GM23338 (cell line): ENCODE measurements at regions not wholly inside any gene's neighbourhood (a gene's known extent, or its start where the extent isn't known, plus 50 kb on each side); places are given as distances from the start of the nearest gene placed in this dataset.
A peak's percentile ranks its signal among the peaks of the same experiment; 100 is the strongest.

Experiments used
- ATAC-seq: fragments of 200-7000 bp; cut with Tn5 transposase; 3 replicates; pipeline ENCODE4 v1.9.1; 2020
- DNase-seq: peaks from one replicate; pipeline ENCODE4 v3.0.0-alpha.2; 2015; ENCODE audit warnings: low spot score
- H2AFZ ChIP-seq: fragments of 200-600 bp; sonication (generic); 2 replicates; pipeline ENCODE4 v1.8.0; 2016; ENCODE audit warnings: antibody characterized with exemption, mild to moderate bottlenecking, moderate library complexity
- H3F3A ChIP-seq: fragments of 200-600 bp; sonication (generic); replicated peaks from 2 replicates; pipeline ENCODE4 v1.8.0; 2017; ENCODE audit warnings: antibody characterized with exemption, mixed run types, low read depth
- H3K27ac ChIP-seq: fragments of 200-600 bp; sonication (generic); 2 replicates; pipeline ENCODE4 v1.6.1; 2016; ENCODE audit warnings: low read depth
- H3K27me3 ChIP-seq: fragments of 200-600 bp; sonication (generic); 2 replicates; pipeline ENCODE4 v1.8.0; 2016; ENCODE audit warnings: mild to moderate bottlenecking, mixed run types, moderate library complexity; ENCODE audit not compliant: insufficient read depth
- H3K36me3 ChIP-seq: fragments of 200-600 bp; sonication (generic); 2 replicates; pipeline ENCODE4 v1.8.0; 2016; ENCODE audit warnings: mild to moderate bottlenecking; ENCODE audit not compliant: insufficient read depth
- H3K4me1 ChIP-seq: fragments of 200-600 bp; sonication (generic); 2 replicates; pipeline ENCODE4 v1.8.0; 2016; ENCODE audit warnings: mild to moderate bottlenecking, moderate library complexity; ENCODE audit not compliant: insufficient read depth
- H3K4me2 ChIP-seq: fragments of 200-600 bp; sonication (generic); 2 replicates; pipeline ENCODE4 v1.7.1; 2017; ENCODE audit warnings: mixed run types
- H3K4me3 ChIP-seq: fragments of 200-600 bp; sonication (generic); 2 replicates; pipeline ENCODE4 v1.6.1; 2016; ENCODE audit warnings: mixed run types
- H3K79me2 ChIP-seq: fragments of 200-600 bp; sonication (generic); replicated peaks from 2 replicates; pipeline ENCODE4 v1.8.0; 2017; ENCODE audit warnings: mild to moderate bottlenecking; ENCODE audit not compliant: insufficient read depth
- H3K9me2 ChIP-seq: fragments of 200-600 bp; sonication (generic); 2 replicates; pipeline ENCODE4 v1.8.0; 2017; ENCODE audit not compliant: insufficient read depth
- H4K20me1 ChIP-seq: fragments of 200-600 bp; sonication (generic); replicated peaks from 2 replicates; pipeline ENCODE4 v1.8.0; 2017; ENCODE audit warnings: mild to moderate bottlenecking; ENCODE audit not compliant: insufficient read depth
- H3K27ac Mint-ChIP-seq: 2 replicates; pipeline ENCODE4 v1.8.0; 2020; ENCODE audit warnings: inconsistent platforms, mild to moderate bottlenecking, moderate library complexity, mixed read lengths
- H3K27me3 Mint-ChIP-seq: 3 replicates; pipeline ENCODE4 v1.8.0; 2022; ENCODE audit warnings: low read depth, mild to moderate bottlenecking, moderate library complexity, mixed read lengths, inconsistent platforms; ENCODE audit not compliant: insufficient read depth, poor library complexity
- H3K36me3 Mint-ChIP-seq: 3 replicates; pipeline ENCODE4 v1.8.0; 2021; ENCODE audit warnings: low read depth, mild to moderate bottlenecking, inconsistent platforms, moderate library complexity, mixed read lengths
- H3K4me1 Mint-ChIP-seq: 3 replicates; pipeline ENCODE4 v1.8.0; 2020; ENCODE audit warnings: mild to moderate bottlenecking, inconsistent platforms, mixed read lengths
- H3K4me3 Mint-ChIP-seq: 3 replicates; pipeline ENCODE4 v1.8.0; 2021; ENCODE audit warnings: moderate library complexity, mild to moderate bottlenecking, inconsistent platforms, mixed read lengths
- H3K9me3 Mint-ChIP-seq: 3 replicates; pipeline ENCODE4 v1.8.0; 2020; ENCODE audit warnings: moderate library complexity, mild to moderate bottlenecking, inconsistent platforms, mixed read lengths
- CREB1 ChIP-seq: fragments of 250-450 bp; sonication (Bioruptor Pico); IDR thresholded peaks from 2 replicates; pipeline ENCODE4 v1.5.0; 2020; ENCODE audit warnings: low read depth, mild to moderate bottlenecking, moderate library complexity
- JUNB ChIP-seq: IDR thresholded peaks from one replicate; pipeline ENCODE4 v1.6.1; 2016; ENCODE audit warnings: antibody characterized with exemption; ENCODE audit not compliant: unreplicated experiment
- POLR2AphosphoS5 ChIP-seq: IDR thresholded peaks from 2 replicates; pipeline ENCODE4 v1.6.1; 2016; ENCODE audit warnings: antibody characterized with exemption, low read depth
- STAT1 ChIP-seq: IDR thresholded peaks from one replicate; pipeline ENCODE4 v1.6.1; 2016; ENCODE audit warnings: antibody characterized with exemption; ENCODE audit not compliant: unreplicated experiment
- ZNF114 ChIP-seq: fragments of 250-450 bp; sonication (Bioruptor Pico); IDR thresholded peaks from 2 replicates; pipeline ENCODE4 v1.5.0; 2020; ENCODE audit warnings: mild to moderate bottlenecking, moderate library complexity
- TF ChIP-seq, protein P1 (sequence below): IDR thresholded peaks from 2 replicates; pipeline ENCODE4 v1.6.1; 2016; ENCODE audit warnings: antibody characterized with exemption
- TF ChIP-seq, protein P2 (sequence below): IDR thresholded peaks from one replicate; pipeline ENCODE4 v1.6.1; 2018; ENCODE audit warnings: antibody characterized with exemption; ENCODE audit not compliant: unreplicated experiment

DNA sequence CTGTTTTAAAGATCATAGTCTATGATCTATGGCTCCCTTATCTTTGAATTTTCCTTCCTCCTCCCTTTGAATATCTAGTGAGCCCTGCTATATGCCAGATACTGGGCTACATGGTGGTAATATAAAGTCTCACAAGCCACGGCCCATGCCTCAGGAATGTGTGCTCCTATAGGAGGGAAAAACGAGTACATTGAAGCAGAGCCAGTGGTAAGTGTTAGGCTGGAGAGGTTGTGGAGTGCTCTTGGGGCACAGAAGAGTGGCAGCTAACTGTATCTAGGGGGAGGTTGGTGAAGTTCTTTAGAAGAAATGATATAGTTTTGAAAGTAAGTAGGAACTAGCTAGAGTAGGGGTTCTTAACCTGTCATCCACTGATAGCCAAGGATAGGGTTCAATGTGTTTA is 105.8 kb upstream of the PMFBP1 start:
- Histone ChIP-seq H4K20me1 (no peaks in the 10 kb centered on the region), H3K27me3 (no peaks in the 10 kb centered on the region), H3K9me2 (no peaks in the 10 kb centered on the region), H3K4me2 (no peak overlapping the region), H2AFZ (no peak overlapping the region), H3F3A (no peaks in the 10 kb centered on the region), H3K4me1 (no peaks in the 10 kb centered on the region), H3K79me2 (no peaks in the 10 kb centered on the region), H3K36me3 (no peaks in the 10 kb centered on the region), H3K4me3 (no peak overlapping the region), H3K27ac (no peak overlapping the region)
- no peaks in the 10 kb centered on the region for H3K36me3 Mint-ChIP-seq
- H3K9me3 Mint-ChIP-seq, result no peaks in the 10 kb centered on the region; the same call in 2 of the 3 replicates
- ATAC-seq (peak; percentile 42; the same call in 1 of the 3 replicates), DNase-seq (no peak)
- TF ChIP-seq, protein P1, sequence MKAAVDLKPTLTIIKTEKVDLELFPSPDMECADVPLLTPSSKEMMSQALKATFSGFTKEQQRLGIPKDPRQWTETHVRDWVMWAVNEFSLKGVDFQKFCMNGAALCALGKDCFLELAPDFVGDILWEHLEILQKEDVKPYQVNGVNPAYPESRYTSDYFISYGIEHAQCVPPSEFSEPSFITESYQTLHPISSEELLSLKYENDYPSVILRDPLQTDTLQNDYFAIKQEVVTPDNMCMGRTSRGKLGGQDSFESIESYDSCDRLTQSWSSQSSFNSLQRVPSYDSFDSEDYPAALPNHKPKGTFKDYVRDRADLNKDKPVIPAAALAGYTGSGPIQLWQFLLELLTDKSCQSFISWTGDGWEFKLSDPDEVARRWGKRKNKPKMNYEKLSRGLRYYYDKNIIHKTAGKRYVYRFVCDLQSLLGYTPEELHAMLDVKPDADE, result no peak
- no peak for TF ChIP-seq JUNB
- no peak overlapping the region for H3K4me3 Mint-ChIP-seq
- peaks cover 3% of the 10 kb centered on the region; the same call in 2 of the 3 replicates for H3K4me1 Mint-ChIP-seq
- H3K27me3 Mint-ChIP-seq, result no peaks in the 10 kb centered on the region
- no peak overlapping the region for H3K27ac Mint-ChIP-seq

DNA sequence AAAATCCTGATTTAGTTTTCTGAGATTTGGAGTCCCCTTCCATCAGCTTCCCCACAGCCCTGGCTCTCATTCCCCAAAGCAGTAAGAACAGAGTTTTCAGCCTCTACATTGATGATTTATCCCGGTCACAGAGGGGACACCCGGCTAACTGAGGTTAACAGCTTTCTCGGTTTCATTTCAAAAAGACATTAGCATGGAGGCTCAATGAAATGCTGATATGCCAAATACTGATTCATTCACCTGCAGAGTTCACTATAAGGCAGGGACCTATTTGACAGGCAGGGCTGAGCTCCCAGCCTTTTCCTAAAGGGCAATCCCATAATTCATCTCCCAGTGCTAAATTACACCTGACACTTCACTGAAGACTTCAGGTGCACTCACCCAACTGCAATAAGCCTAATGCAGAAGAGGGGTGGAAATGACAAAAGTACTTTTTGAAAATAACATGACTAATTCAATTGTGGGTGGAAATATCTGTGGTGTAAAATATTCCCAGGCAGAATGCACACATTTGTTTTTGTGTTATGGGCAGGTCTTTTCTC is 99.8 kb upstream of the PMFBP1 start:
- Histone ChIP-seq H3K9me2 (no peaks in the 10 kb centered on the region; the same call in 1 of the 2 replicates), H3K4me3 (no peak overlapping the region), H3K27me3 (no peaks in the 10 kb centered on the region), H2AFZ (no peak overlapping the region), H3K27ac (no peak overlapping the region), H3K4me1 (no peaks in the 10 kb centered on the region), H3K79me2 (no peaks in the 10 kb centered on the region), H4K20me1 (no peaks in the 10 kb centered on the region), H3K4me2 (no peak overlapping the region), H3F3A (no peaks in the 10 kb centered on the region), H3K36me3 (no peaks in the 10 kb centered on the region)
- Mint-ChIP-seq H3K27ac (no peak overlapping the region), H3K4me3 (no peak overlapping the region), H3K36me3 (peaks cover 4% of the 10 kb centered on the region; the same call in 1 of the 3 replicates), H3K9me3 (no peaks in the 10 kb centered on the region; the same call in 2 of the 3 replicates), H3K27me3 (no peaks in the 10 kb centered on the region), H3K4me1 (no peaks in the 10 kb centered on the region)
- no peak for ATAC-seq
- DNase-seq, result no peak
- TF ChIP-seq STAT1 (no peak), ZNF114 (CRISPR knock-in tag) (no peak), POLR2AphosphoS5 (no peak), JUNB (no peak), CREB1 (CRISPR knock-in tag) (no peak)
- TF ChIP-seq, protein P2, sequence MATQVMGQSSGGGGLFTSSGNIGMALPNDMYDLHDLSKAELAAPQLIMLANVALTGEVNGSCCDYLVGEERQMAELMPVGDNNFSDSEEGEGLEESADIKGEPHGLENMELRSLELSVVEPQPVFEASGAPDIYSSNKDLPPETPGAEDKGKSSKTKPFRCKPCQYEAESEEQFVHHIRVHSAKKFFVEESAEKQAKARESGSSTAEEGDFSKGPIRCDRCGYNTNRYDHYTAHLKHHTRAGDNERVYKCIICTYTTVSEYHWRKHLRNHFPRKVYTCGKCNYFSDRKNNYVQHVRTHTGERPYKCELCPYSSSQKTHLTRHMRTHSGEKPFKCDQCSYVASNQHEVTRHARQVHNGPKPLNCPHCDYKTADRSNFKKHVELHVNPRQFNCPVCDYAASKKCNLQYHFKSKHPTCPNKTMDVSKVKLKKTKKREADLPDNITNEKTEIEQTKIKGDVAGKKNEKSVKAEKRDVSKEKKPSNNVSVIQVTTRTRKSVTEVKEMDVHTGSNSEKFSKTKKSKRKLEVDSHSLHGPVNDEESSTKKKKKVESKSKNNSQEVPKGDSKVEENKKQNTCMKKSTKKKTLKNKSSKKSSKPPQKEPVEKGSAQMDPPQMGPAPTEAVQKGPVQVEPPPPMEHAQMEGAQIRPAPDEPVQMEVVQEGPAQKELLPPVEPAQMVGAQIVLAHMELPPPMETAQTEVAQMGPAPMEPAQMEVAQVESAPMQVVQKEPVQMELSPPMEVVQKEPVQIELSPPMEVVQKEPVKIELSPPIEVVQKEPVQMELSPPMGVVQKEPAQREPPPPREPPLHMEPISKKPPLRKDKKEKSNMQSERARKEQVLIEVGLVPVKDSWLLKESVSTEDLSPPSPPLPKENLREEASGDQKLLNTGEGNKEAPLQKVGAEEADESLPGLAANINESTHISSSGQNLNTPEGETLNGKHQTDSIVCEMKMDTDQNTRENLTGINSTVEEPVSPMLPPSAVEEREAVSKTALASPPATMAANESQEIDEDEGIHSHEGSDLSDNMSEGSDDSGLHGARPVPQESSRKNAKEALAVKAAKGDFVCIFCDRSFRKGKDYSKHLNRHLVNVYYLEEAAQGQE, result no peak
- TF ChIP-seq, protein P1, result no peak
